GM18499 (cell line): ENCODE measurements at regions not wholly inside any gene's neighbourhood (a gene's known extent, or its start where the extent isn't known, plus 50 kb on each side); places are given as distances from the start of the nearest gene placed in this dataset.

Source experiments
- ATAC-seq: cut with Tn5 transposase; IDR thresholded peaks from one replicate; pipeline ENCODE4 v1.9.1; 2021; ENCODE audit warnings: moderate number of reproducible peaks; ENCODE audit not compliant: insufficient read depth, unreplicated experiment

GRCh38 chr5:61621202-61621650 lies 289.2 kb downstream of the ZSWIM6 start:
- ATAC-seq, result no peak

- no peak for ATAC-seq
These were observed 290.1 kb downstream of the ZSWIM6 start for GRCh38 chr5:61622156-61622555.

- ATAC-seq, result no peak
These were observed 291.5 kb downstream of the ZSWIM6 start for GRCh38 chr5:61623401-61624069.

GRCh38 chr5:61624553-61625136 lies 292.6 kb downstream of the ZSWIM6 start:
- ATAC-seq, result no peak

- no peak for ATAC-seq
These were observed 293.1 kb downstream of the ZSWIM6 start for GRCh38 chr5:61625137-61625561.

- no peak for ATAC-seq
These were observed 293.9 kb downstream of the ZSWIM6 start for GRCh38 chr5:61625681-61626621.

- ATAC-seq, result no peak
These were observed 294.7 kb downstream of the ZSWIM6 start for GRCh38 chr5:61626639-61627282.

- no peak for ATAC-seq
These were observed 295.5 kb downstream of the ZSWIM6 start for GRCh38 chr5:61627531-61627930.

- ATAC-seq, result no peak
These were observed 298.9 kb downstream of the ZSWIM6 start for GRCh38 chr5:61630908-61631307.

GRCh38 chr5:61631438-61631941 lies 299.4 kb downstream of the ZSWIM6 start:
- ATAC-seq, result no peak

- no peak for ATAC-seq
These were observed 300.0 kb downstream of the ZSWIM6 start for GRCh38 chr5:61632064-61632463.

GRCh38 chr5:61635271-61635670 lies 303.2 kb downstream of the ZSWIM6 start:
- ATAC-seq, result no peak

GRCh38 chr5:61637566-61637965 lies 305.5 kb downstream of the ZSWIM6 start:
- ATAC-seq, result no peak

GRCh38 chr5:61638476-61638875 lies 306.4 kb downstream of the ZSWIM6 start:
- ATAC-seq, result no peak

GRCh38 chr5:61640179-61641021 lies 308.3 kb downstream of the ZSWIM6 start:
- no peak for ATAC-seq

GRCh38 chr5:61641748-61642565 lies 309.9 kb downstream of the ZSWIM6 start:
- ATAC-seq, result no peak

- ATAC-seq, result no peak
These were observed 315.6 kb downstream of the ZSWIM6 start for GRCh38 chr5:61647672-61648071.

GRCh38 chr5:61649231-61649630 lies 317.2 kb downstream of the ZSWIM6 start:
- no peak for ATAC-seq

- no peak for ATAC-seq
These were observed 317.9 kb downstream of the ZSWIM6 start for GRCh38 chr5:61649971-61650370.
